NT2/D1 (cell line): ENCODE measurements at regions not wholly inside any gene's neighbourhood (a gene's known extent, or its start where the extent isn't known, plus 50 kb on each side); places are given as distances from the start of the nearest gene placed in this dataset.

Experiments
- SUZ12 ChIP-seq: IDR thresholded peaks from 2 replicates; pipeline ENCODE4 v1.6.1; 2011; ENCODE audit not compliant: insufficient read length, insufficient read depth; ENCODE audit errors: extremely low read depth
- YY1 ChIP-seq: IDR thresholded peaks from 2 replicates; pipeline ENCODE4 v1.6.1; 2011; ENCODE audit not compliant: insufficient read length, insufficient read depth
- ZNF274 ChIP-seq: IDR thresholded peaks from 2 replicates; pipeline ENCODE4 v1.6.1; 2011; ENCODE audit warnings: mild to moderate bottlenecking, low read depth, low read length

DNA sequence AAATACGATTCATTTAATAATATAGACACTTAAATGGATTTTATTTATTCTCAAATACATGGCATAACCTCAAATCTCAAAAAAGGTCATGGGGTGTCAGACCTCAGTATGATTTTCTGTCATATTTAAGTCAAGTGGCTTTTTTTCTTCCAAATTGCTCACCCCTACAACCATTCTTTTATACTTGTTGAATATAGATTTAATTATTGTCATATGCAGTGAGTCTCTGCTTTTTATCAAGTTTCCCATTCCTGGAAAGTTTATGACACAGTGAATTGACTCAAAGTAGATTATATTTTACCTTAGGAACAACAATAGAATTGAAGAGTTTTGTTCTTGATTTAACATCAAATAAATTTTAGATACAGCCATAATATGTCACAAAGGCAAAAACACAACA is 59.5 kb upstream of the IRF2BP2 start:
- TF ChIP-seq YY1 (no peak), SUZ12 (no peak), ZNF274 (no peak)
